HG02642 (cell line): ENCODE measurements at regions not wholly inside any gene's neighbourhood (a gene's known extent, or its start where the extent isn't known, plus 50 kb on each side); places are given as distances from the start of the nearest gene placed in this dataset.

Source experiments
- ATAC-seq: cut with Tn5 transposase; IDR thresholded peaks from one replicate; pipeline ENCODE4 v1.9.1; 2021; ENCODE audit warnings: mild to moderate bottlenecking; ENCODE audit not compliant: unreplicated experiment, poor library complexity

DNA sequence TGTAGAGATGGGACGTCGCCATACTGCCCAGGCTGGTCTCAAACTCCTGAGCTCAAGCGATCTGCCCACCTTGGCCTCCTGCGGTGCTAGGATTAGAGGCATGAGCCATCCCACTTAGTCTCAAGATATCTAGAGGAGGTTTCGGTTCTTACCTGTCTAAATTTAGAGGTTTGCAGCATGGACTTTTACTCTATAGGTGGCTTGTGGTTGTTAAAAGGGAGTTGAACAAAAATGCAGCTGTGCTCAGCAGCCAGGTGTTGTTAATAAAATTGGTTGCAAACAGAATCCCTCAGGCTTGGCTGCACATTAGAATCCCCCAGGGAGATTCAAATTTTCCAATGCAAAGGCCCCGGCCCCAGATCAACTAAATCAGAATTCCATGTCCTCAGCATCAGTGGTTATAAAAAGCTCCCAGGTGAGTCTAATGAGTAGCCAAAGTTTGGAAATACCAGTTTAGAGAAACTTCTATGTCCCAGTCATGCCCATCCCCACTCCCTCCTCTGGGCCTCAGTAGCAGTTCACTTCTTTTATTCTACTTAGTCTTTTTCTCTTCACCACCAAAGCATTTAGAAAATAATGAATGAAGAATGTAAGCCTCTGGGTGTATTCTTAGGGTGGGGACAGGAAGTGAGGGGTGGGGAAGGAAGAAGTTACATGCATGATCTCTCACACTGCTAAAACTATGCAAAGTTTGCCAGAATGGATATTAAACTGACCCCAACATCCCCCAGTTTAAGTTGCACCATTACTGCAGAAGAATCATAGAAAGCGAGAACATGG lies 471.0 kb downstream of the COG6 start:
- ATAC-seq, result no peak

DNA sequence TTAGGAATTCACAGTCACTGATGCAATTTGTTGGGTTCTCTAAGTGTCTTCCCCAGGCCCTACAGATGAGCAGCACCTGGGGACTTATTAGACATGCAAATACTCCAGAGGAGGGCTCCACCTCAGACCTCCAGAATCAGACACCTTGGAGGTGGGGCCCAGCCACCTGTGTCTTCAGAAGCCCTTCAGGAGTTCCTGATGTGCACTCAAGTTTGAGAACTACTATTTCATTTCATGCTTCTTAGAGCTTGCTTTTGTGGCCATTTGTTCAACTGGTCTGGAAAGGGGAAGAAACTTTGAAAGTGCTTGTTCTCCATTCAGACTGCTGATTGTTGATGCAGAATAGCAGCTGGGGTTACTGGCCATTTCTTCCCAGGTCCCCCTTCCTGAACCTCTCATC lies 472.0 kb downstream of the COG6 start:
- ATAC-seq, result no peak

DNA sequence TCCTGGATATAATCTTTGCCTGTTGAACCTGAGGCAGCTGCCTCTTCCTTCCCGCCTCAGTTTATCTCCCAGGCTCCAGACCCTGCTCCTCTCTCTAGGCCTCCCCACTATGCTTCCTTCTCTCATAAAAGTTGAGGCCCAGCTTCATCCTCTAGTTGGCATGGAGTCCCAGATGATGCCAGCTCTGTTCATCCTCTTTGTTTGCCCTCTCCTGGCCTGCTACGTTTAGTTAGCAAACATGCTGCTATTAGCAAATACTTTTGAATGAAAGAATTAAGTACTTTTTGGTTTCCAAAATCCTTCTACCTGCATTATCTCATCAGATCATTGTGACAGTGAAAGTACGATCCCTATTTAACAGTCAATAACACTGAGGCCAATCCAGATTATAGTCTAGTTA lies 472.5 kb downstream of the COG6 start:
- ATAC-seq, result no peak

DNA sequence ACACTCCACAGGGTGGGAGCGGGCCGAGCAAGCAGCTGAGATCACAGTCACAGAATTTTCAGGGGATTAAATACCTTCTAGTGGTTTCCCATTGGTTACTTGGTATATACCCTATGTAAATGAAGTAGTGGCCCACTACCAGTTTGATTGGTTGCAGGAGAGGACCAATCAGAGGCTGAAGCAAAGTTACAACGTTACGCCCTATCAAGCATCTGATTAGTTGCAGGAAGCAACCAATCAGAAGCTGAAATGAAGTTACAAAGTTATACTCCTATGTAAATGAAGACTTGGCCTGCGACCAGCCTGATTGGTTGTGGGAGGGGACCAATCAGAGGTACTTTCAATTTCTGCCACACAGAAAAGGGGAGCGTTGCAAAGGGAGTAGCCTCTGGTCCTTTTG lies 474.0 kb downstream of the COG6 start:
- ATAC-seq, result no peak

DNA sequence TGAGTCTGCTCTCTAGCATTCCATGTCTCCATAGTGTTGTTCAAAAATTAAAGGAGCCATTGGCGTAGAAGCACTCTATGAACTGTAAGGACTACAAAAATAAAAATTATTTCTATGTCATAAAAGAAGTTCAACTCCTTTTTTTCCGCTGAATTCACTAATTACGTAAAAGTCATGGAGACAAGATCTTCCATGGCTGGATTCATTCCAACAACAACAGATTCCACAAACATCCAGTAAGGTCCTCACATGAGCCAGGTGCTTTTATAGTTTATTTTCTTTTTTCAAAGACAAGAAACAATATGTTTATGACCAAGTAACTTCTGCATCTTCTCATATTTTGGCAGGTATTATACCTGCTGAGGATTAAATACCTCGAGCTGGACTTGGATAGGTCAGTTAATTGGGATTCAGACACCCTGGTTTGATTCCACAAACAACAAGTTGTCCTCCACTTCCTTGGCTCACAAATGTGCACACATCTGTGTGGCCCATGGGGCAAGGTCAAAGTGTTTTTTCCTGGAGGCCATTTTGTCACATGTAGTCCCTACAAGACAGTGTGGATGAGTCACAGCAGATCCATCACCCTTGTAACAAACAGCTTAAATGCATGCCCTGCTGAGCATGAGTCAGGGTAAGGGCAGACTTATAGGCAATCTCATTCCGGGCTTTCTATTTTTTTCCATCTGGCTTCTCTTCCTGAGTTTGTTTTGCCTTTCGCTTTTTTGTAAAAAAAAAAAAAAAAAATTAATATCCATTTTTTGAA lies 475.6 kb downstream of the COG6 start:
- no peak for ATAC-seq

DNA sequence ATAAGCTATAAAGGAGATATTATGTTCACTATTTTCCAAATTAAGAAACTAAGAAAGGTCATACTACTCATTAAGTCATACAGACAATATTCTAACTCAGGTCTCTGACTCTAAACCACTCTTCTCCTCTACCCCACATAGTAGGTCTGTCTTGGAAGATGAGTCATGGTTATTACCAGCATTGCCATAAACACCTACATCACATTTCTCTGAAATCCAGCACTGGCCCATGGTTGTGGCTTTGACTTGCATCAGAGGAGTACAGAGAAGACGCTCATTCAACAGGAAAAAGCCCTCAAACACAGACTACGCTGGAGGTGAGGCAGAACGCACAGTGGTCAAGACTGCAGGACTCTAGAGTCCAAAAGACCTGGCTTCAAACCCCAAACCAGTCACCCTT lies 476.8 kb downstream of the COG6 start:
- ATAC-seq, result no peak

DNA sequence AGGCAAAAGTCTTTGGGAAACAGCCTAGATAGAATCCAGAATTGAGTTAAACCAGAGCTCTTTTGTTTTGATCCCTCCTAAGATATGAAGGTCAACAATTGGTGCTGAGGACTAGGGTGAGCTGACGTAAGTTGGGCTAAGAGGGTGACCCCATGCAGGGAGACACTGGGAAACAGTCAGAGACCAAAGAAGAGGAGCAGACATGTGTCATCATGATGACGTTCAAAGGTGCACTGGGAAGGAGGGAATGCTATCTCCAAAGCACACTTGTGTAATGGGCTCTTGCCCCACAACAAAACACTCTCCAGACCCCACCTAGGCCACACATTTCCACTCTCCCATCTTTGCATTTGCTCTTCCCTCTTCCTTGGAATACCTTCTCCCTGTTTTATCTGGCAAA lies 481.4 kb downstream of the COG6 start:
- no peak for ATAC-seq

DNA sequence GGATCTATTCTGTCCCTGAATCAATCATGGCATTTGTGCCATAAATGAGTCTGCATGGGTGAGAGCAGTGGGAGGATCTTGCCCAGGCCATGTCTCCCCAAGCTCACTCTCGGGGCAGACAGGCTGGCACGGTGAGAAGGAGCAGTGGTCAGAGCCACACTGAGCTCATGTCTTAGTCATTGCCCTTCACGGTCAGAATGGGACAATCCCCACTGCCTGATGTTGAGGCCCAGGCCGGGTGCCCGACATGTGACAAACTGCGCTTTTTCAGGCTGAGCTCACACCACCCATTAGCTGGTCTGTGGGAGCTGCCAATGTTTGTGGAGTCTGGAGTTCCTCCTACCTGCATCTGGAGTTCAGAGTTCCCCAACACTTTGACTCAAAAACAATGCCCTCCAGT lies 481.9 kb downstream of the COG6 start:
- no peak for ATAC-seq

DNA sequence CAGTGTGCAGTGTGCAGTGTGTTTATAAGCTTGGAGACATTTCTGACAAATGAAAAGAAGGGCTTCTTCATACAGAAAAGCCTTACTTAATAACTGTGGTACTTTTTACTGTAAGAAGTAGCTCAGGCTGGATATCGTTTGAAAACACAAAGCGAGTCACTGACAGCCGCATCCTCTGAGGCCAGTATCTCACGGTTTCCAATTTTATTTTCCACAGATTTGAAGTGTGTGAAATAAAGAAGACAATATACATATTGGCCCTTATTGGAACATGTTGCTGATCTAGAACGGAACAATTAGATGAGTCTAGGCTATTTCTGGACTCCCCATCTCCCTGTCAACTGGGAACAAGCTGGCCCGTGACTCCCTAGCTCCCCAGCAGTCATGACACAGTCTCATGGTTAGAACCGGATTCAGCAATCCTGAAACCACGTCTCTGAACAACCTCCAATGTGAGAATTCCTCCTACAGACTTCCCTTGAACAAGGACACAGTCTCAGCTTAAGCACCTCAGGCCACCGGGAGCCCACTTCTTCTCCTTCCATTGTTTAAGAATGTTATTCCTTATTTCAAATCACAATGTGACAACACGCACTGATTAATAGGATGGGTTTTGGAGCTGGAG lies 484.5 kb downstream of the COG6 start:
- ATAC-seq, result no peak

DNA sequence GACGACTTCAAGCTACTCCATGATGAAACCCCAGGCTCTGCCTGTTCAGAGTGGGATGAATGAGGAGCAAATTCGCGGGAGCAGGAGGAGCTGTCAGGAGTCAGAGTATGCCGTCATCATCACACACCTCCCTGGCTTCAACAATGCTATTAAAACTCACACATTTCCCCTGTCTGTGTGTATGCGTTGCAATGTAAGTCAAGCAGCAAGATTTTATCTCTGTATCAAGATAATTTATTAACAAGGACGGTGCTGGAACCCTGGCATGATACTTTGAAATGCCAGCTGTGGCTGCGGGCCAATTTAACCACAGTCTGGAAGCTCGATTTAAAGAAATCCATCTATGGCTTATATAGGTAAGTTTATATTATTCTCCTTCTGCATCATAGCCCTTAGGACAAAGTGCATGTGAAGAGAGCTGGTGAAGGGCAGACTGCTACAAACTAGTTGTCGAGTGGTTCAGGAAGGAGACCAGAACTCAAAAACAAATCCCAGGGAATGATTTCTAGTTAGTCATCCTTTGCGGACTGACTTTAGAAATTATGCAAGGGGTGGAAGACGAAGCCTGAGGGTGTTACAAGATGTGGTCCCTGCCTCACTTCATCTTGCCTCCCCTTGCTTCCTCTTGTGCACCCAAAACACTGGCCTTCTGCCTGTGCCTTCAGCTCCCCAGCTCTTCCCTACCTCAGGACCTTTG lies 486.5 kb downstream of the COG6 start:
- ATAC-seq, result no peak

DNA sequence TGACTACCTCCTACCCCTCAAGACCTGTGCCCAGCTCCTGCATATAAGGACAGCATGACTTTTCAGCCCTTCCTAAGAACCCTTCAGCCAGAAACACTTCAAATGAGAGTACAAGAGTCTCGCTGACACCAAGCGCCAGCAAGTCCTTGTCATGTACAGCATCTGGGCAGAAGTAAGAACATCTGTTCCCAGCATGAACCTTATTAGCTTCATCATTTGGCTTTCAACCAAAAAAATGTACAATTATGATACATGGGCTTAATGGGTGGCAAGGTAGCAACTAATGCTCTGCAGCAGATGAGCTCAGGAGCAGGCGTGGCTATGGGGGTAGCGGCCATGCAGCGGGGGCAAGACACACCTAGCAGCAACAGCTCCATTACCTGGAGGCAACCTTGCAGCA lies 487.6 kb downstream of the COG6 start:
- ATAC-seq, result no peak

DNA sequence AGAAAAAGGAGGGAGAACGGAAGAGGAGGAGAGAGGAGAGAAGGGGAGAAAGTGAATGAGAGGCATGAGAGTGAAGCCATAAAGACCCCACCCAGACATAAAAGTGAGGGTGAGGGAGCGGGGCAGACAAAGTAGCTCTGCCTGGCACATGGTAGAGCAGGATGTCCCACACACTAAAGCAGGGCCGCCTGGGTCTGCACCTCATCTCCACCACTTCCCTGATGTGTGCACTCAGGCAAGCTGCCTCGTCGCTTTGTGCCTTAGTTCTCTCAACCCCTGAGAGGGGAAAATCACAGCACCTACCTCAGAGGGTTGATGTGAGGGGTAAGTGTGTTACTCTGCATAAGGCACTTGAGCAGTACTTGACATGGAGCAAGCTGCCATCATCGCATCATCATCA lies 488.1 kb downstream of the COG6 start:
- no peak for ATAC-seq

DNA sequence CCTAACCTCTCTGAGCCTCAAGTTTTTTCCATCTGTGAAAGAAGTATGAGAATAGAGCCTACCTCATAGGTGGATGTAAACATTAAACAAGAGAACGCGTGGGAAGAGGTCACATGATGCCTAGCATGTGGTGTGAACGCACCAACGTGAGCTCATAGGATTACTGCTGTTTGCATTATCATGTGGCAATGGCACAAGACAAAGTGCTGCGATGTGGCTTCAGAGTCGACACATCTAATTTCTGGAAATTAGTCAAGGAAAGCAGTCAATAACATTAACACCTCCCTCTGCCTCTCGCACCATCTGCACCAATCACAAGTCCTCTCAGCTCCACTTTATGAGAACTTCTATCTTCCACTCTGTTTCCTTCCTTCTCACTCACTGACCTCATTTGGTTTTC lies 489.7 kb downstream of the COG6 start:
- no peak for ATAC-seq

DNA sequence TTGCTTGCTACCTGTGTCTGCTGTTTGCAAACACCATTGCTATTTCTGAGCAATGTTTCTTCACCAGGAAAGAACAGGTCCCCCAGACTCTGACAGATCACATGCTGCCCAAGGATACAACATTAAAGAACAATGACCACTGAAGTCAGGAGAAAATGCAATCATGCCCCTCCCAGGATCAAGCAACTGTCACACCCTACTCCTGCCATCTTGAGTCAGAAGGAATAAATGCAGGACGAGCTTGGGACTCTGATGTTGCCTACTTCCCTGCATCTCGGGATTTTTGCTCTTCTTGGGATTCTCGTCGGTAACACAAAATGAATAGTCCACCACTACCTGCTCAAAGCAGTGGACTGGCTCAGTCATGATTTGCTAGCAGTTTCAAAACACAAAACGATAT lies 490.6 kb downstream of the COG6 start:
- ATAC-seq, result no peak

DNA sequence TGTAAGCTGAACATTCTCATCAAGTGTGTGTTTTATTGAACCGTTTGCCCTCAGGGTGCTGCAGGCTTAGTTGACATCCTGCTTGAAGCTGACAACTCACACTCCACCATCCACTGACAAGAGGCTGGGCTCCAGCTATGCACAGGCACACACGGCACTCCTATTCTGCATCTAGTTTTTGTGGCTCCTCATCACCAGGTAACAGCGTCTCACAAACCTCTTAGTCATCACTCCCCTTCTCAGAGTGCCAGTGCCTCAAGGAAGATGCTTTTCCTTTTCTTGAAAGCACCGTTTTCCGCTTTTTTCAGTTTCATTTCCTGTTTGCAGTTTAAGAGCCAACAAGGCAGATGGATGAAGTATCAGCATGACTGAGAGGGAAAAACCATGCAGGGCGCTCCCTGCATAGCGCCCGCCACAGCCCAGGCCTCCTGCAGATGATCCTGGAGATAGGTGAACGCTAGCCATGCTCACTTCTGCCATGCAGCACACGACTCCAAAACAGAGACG lies 491.2 kb downstream of the COG6 start:
- no peak for ATAC-seq

DNA sequence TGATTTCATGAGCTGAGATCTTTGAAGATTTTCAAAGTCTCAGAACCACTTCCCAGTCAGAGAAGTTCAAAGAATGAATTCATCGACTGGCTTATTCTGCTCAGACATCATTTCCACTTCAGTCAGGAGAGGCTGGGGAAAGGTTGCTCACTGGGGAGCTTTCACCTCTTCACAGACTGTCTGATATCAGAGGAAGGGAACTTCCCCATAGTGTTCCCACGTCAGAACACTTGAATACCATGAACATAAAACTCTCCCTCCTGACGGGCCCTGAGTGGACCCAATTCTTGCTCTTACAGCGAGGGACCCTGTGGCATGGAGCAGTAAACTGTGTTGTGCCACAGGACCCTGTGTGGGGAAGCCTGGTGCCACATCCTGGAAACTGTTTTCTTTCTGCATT lies 492.6 kb downstream of the COG6 start:
- ATAC-seq, result no peak

DNA sequence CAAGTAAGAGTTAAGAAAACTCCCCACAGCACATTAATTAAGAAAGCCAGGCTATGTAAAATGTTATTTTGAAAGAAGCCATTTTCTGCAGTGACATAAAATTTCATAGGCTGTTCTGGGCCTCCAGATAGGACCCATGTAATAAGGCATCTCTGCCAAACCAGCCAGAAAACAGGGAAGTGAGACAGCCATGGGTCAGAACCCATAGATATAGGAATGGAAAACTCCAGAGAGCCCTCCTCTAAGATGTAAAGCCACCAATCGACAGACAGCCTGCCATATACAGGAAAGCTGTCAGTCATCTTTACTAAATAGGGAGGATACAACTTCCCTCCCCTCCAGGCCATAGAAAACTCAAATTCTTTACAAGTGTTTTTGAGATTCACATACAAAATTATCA lies 493.3 kb downstream of the COG6 start:
- ATAC-seq, result no peak

DNA sequence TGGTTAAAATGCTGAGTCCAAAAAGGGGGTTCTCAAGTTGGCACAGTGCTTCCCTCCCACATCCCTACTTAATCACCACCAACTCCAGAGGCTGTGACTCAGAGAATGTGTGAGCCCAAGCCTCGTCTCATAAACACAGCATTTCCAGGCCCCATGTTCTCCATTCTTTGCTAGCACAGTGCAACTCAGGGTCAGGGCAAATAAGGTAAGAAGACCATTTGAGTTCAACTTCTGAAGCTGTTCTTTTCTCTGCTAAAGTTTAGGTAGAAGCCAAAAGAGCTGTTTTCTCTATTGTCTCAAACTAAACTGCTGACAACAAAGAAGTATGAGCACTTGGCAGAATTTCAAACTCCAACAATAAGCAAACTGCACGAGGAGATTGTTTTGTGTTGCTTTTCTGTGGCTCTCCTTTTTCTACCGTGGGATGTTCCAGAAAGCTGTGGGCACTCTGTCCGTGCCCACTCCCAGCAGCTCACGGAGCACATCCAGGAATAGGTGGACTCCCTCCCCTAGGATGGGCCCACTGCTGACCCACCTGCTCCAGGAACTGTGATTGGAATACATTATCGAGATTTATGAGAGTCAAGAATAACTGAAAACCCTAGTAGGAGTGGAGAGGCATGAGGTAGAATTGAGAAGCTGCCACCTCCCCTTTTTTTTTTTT lies 494.3 kb downstream of the COG6 start:
- ATAC-seq, result no peak

DNA sequence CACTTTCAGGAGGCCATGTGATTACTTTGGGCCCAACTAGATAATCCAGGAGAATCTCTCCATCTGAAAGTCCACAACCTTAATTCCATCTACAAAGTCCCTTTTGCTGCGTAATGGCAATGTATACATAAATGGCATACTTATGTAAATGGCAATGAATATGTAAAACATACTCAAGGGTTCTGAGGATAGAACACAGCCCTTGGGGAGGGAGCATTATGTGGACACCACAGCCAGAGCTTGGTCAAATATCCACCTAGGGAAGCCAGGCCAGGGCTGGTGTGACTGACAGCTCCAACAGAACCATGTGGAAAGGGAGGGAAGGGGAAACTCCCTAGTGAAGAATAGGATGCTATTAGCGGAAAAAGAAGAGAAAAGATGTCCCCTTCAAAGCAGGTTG lies 496.2 kb downstream of the COG6 start:
- ATAC-seq, result no peak

DNA sequence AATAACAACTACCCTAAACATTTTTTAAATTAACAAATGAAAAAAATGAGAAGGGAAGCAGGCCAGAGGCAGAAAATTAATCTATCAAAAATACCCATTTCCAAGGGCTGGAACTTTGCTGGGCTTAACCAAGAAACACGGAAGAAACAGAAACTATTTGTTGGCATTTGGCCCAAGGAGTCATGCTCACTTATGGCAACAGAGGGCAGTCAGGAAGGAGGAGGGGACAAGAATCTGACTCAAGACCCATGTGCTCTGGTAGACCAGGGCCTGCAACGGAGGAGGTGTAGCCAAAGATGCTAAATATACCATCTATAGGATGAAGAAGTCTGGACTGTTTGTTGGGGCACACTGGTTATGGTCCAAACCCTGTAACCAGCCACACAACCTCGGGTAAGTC lies 496.7 kb downstream of the COG6 start:
- ATAC-seq, result no peak
